Hypothalamus (tissue), 51 donors: ENCODE measurements at regions not wholly inside any gene's neighbourhood (a gene's known extent, or its start where the extent isn't known, plus 50 kb on each side); places are given as distances from the start of the nearest gene placed in this dataset.

Experiments used
- DNase-seq, 51 donors: peaks; one replicate each; lab custom pipeline; 2025; lab: John Stamatoyannopoulos, UW

DNA sequence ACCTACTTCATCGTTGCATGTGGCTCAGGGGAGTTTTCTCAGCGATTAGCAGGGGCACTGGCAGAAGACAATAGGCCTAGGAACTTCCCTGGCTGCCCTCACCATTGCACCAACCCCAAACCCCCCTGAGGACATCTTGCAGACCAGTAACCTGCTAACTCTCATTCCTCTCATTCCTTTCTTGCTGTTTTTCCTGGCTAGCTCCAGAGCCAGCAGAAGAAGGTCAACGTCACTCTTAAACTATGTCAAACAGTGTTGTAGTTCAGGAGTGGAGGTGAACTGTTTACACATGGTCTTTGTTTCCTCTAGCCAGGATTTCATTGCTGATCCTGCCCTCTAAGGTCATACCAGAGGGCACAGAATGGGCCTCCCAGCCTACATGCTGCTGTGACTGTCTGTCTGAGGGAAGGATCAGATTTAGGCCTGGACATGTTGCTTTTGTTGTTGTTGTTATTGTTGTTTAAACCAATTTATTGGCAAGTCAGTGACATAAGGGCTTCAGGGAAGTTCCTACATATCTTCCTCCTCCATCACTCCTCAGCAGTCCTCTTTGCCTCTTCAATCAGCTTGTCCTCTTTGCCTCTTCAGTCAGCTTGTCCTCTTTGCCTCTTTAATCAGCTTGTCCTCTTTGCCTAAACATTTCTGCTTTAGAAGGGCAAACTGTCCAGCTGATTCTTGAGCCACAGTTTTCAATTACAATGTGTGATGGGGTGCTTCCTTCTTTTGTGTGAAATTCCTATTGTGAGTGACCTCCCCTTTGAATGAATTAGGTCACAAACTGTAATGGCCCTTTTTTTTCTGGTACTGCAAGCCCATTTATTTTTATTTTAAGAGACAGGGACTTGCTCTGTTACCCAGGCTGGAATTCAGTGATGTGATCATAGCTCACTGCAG lies 471.9 kb upstream of the TNP1 start:
- DNase-seq, result no peak

DNA sequence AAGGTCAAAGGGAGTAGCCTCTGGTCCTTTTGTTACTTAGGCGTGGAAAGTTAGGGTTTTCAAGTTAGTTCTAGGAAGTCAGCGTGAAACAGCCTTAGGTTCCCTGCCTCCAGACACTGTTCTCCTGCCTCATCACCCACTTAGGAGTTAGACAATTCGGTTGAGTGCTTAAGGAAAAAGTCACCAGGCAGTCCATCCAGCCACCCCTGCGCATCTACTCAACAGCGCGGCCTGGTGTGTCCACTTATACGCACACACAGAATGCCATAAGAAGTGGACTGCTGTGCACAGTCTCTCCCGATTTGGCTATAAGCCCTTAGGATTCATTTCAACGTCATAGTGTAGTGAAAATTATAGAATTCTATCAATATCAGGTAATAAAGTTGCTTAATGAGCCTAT lies 470.8 kb upstream of the TNP1 start:
- no peak for DNase-seq

DNA sequence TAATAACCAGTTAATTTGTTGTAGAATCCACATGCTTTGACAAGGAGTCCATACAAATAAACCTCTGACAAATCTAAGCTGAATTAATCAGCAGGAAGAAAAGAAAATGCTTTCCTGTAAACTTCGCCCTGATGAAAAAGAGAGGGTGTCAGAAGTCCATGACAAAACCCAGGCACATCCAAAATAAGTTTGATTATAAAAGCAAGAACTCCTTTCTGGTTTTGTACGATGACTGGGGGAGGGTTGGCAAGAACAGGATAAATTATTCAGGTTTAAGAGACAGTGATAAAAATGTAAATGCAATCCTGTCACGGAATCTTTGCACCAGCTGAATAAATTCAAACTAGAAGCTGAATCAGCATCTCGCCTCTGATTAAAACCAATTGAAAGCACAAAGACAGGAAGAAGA lies 469.2 kb upstream of the TNP1 start:
- no peak for DNase-seq

DNA sequence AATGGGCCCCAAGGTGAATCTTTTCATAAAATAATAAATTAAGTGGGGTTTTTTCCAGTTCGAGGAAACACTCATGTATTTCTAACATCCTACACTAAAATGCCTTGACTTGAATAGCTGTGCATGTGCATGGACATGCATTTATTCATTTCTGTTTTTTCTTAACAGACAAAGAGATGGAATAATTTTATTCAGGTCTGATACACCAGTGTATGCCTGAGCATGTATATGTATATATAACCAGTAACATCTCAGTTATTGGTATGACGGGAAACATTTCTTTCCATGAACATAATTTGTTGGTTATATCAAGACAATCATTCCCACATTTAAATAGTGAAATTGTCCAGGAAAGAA lies 468.7 kb upstream of the TNP1 start:
- no peak for DNase-seq

DNA sequence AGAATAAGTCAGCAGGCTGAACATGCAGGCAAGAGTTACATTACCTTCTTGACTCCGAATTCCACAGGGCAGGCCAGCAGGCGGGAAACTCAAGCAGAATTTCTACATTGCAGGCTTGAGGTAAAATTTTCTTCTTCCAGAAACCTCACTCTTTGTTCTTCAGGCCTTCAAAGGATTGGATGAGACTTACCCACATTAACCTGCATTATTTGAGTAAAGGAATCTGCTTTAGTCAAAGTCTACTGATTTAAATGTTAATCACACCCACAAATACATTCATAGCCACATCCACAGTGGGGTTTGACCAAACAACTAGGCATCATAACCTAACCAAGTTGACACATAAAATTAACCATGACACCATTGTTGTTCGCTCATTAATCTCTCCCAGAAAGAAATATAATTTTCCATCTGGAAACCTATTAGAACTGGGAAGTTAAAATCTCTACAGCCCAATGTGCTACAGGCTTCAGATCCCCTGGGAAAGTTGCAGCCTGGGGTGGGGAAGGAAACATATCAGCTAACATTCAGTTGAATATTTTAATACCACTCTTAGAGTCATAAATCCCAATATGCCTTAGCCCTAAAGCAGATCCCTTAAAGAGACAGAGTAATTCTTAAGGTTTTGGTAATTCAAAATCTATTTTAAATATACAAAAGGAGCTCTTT lies 468.2 kb upstream of the TNP1 start:
- no peak for DNase-seq

DNA sequence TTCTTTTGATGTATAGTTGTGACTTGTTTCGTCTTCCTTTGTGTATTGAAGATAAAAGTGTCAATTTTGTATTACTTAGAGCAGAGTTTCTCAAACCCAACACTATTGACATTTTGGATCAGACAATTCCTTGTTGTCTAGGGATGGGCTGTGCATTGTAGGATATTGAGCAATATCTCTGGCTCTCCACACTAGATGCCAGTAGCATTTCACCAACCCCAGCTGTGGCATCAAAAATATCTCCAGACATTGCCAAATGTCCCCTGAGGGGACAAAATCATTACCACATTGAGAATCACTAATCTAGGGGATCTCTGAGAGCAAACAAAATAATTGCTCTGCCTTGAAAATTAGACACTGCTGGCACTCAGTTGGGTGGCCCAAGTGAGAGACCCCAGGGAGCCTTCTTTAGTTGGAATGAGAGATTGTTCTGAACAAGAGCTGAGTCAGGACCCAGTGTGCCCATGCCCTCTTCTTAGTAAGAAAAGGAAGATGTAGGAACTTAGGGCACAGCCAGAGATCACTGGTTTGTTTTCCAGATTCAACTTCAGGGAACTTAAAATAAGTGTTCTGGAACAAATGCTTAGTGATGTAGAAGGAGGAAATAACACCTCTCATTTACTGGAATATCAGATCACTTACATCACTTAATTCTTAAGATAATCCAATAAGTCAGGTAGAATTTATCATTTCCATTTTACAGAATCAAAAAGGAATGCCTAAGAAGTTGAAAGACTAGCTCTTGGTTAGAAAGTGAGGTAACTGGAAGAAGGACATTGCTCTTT lies 466.6 kb upstream of the TNP1 start:
- no peak for DNase-seq

DNA sequence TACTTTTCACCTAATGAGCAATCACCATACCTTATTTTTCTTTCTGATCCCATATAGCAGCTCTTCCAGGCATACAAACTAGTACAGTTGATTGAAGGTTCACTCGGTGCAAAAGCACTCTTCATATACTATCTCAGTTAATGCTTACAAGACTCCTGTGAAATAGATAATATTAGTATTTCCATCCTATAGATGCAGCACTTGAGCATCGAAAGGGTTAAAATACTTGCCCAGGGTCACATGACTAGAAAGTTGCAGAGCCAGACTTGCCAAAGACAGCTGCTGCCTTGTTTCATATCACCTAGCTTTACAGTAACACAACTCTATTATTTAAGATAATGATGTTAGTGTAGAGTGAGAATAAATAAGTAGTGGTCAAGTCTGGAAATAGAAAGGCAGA lies 466.0 kb upstream of the TNP1 start:
- DNase-seq, result no peak

DNA sequence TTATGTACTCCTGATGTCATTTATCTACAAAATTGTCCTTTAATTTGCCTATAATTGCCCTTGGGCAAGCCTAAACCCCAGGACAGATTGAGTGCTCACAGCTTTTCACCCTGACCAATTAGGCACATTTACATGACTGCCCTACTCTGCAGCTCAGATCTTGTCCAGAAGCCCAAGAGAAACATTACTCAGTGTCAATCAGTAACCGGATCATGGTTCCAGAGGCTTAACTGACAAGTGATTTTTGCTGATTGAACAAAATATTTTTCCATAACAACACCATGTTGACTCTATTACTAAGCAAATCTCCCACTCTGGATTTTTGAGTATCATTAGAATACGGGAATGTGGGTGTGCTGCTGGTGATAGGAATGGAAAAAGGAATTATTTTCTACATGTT lies 465.4 kb upstream of the TNP1 start:
- no peak for DNase-seq

DNA sequence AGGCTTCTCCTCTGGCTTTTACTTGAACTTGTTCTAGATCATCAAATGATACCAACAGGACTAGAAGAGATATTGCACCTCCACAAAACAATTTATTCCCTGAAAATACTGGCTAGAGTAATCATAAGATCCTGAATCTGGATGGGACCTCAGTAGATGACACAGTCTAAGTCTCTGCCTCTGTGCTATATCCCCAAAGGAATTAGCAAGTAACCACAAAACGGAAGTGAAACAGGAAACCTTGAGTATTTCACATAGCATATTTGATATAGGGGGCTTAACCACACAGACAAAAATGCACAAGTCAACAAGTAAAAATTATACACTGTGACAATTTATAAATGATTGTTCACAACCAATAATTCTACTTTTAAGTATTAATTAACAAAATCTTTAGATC lies 456.9 kb upstream of the TNP1 start:
- no peak for DNase-seq

DNA sequence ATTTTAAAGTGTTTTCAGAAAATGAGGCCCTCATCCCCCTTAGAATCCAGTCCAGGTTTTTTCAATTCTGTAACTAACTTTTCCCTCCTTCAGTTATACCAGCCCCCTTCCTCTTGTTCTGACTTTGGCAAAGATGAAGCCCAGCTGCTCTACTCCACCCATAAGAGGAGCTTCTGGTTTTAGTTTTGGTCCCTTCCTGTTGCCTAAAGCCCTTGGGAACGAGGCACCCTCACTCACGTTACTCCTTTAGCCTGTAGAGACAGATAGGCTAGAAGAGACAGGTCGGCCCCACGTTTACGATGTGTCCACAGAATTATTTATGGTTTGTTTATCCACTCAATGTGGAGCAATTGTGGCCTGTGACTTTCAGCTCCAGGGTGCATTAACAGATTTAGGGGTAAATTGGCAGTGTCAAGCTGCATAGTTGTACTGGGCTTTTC lies 454.2 kb upstream of the TNP1 start:
- no peak for DNase-seq

DNA sequence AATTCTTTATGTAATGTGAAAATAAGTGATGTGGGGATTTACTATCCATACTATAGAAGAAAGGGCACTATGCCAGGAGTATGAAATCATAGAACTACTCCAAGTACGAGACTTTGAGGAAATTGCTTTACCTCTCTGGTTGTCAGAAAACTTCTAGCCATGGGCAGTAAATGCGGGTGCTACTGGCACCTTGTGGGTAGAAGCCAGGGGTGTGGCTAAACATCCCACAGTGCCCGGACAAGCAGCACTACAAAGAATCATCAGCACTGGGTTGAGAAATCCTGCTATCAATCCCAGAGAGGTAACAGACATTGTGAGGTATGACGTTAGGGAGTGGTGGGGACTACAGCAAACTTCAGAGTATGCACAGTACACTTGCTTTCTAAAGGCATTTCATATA lies 453.5 kb upstream of the TNP1 start:
- DNase-seq, result no peak

DNA sequence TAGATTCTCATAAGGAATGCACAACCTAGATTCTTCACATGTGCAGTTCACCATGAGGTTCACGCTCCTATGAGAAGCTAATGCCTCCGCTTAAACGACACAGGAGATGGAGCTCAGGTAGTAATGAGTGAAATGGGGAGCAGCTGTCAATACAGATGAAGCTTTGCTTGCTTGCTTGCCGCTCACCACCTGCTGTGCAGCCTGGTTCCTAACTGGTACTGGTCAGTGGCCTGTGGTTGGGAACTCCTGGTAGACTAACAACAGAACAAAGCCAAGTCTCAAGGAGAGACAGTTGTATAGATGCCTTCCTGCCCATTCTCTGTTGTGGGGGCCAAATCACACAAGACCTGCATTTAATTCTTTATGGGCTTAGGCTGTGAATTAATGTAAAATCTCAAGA lies 449.2 kb upstream of the TNP1 start:
- no peak for DNase-seq

DNA sequence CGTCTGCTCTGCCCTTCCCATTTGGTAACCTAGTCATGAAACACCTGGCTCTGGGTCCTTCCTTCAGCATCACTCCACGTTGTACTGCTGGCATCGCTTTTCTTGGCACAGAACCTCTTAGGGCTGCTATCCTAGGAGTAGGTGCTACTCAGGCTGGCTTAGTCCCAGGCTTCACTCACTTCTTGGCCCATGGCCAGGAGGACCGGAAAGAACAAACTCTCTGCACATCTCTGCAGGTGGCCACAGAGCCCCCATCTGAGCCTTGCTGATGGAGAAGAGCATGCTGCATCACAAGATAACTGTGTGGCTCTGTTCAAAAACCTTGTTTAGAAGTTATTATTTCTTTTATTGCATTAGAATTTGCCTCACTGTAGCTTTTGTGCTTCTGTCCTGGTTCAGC lies 447.2 kb upstream of the TNP1 start:
- no peak for DNase-seq

DNA sequence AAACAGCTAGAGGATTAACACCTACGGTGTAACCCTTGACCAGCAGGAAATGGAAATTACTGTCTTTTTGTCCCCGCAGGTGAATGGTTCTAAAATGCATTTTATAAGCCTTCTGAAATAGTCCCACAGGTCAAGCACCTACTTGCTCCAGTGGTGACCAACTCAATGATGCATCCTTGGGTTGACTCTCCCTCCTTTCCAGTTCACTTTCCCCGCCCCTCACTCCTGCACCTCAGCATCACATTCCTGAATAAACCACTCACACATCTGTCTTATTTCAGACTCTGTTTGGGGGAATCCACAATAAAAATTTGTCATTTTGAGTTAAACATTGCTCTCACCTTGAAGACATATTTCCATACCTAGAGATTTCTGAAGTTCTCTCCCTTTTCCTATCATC lies 446.0 kb upstream of the TNP1 start:
- DNase-seq, result no peak

DNA sequence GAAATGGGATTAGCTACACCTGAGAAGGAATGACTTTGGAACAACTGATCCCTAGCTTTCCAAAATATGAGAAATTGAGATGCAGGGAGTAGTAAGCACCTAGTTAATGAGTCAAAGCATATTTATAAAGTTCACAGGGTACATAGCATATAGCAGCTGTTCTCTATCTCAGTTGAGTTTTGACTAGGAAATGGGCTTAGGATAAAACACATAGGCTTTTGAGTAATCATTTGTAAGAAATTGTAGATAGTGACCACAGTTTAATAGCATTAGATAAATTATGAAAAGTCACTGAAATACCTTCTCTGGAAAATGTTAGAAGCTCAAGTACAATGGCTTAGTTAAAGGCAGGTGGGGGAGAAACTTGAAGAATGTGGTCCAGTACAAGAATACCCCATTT lies 444.7 kb upstream of the TNP1 start:
- DNase-seq, result no peak

DNA sequence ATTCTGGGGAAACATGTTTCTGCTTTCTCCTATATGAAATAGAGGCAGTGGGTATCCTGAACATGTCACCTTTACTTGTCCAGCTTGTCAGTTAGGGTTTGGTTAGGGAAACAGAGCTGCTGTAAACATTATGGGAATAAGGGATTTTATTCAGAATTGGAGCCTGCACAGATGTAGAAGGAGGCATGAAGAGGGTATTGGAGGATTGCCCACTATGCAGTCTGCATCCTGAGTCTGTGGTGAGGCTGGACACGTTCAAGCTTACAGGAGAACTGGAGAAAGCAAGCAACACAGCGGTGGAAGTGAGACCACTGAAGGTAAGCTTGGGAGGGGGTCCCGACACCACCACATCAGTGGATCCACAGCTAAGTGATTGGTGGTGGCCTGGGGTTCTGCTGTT lies 443.0 kb upstream of the TNP1 start:
- DNase-seq, result no peak

DNA sequence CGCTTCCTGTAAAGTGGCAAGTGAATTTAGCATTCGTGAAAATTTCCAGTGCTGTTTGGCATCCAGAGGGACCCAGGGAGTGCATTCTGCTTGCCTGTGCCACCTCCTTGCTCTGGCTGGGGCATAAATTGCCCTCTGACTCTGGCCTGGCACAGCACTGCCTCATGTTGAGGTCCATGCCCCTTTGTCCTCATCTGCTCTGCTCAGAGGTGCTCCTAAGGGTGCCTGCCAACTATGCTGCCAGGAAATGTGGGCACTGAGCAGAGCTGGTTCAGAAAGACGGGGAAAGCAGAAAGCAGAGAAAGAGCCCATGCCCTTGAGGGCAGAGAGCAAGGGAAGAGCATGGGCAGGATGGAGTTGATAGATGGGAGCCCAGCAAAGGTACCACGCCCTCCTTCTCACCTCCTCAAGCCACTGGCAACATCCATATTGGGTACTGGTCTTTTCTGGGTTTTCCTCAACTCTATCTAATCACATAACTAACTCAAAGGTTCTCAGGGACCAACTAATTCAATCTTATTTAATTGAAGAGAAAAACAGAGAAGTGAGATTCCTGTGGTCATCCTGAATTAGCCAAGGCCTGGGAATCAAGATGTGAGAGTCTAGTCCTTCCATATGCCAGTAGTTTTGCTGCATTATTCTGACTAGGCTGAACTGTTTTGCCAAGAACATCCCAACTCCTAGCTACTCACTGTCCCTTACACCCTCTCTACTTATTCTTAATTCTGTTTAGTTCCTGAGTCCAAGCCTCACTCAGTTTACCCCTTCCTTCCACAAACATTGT lies 441.5 kb upstream of the TNP1 start:
- DNase-seq, result peak in 1 of 51 donors; percentile 2

DNA sequence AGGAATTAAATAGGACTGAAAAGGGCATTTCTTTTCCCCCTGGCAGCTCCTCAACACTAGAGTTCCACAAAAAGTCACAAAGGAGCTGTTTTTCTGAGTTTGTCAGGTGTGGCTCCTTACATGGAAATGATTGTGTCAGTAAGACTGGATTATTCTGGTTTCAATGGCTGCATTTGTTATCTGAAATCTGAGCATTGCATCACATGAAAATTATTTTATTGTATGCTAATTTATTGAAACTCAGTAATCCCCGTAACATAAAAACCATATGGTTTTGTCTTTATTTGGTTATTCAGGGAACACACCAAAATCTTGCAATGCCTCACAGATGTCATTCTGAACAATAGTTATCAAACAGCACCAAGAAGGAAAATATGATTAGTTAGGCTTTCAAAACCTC lies 439.7 kb upstream of the TNP1 start:
- DNase-seq, result no peak

DNA sequence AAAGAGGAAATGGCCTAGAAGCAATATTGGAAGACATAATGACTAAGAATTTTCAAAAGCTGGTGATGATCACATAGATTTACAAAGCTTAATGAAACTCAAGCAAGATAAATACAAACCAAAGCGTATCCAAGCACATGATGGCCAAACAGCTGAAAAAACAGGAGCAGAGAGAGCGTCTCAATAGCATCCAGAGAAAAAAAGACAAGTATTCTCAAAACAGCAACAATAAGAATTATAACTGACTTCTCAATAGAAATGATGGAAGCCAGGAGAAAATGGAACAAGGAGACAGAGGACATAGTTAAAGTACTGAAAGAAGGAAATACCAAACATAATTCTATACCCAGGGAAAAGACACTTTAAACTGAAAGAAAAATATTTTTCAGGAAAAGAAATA lies 437.2 kb upstream of the TNP1 start:
- DNase-seq, result no peak

DNA sequence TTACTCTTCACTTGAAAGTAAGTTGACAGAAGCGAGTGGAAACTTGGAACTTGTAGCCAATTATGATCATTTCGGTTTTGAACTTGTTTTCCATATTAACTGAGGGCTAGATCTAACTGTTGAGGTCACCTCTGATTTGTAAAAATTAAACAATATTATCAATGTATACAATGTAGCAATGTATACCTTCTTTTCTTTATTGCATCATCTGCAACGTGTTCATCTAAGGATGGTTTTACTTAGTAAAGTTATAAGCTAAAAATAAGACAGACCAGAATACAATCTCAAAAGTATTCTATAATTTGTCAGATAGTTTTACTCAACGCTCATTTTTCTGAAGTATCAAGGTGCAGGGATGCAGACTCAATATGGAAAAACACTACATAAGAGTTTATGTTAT lies 435.0 kb upstream of the TNP1 start:
- no peak for DNase-seq

DNA sequence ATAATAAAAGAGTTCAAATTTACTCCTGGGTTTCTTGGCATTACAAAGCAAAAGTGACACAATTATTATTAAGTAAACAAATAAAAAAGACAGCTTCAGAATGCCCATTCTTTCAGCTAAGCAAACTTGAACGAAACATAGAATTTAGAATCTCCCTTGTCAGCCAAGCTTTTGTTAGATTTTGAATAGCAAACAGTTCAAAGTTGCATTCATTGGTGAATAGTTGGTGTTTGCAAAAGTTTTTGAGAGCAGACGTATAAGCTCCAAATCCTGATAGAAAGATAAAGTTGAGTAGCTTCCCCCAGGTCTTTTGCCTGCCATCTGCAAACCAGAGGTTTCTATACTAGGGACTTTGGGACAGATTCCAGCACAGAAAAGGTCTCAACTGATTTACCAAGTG lies 434.3 kb upstream of the TNP1 start:
- no peak for DNase-seq
